T-cell (primary cell): ENCODE measurements at regions not wholly inside any gene's neighbourhood (a gene's known extent, or its start where the extent isn't known, plus 50 kb on each side); places are given as distances from the start of the nearest gene placed in this dataset.

ENCODE experiments used
- ATAC-seq, 4 experiments: fragments of 200-7000 bp in 3 of 4; fragments of 150-1000 bp in 1 of 4; cut with Tn5 transposase; replicated peaks in 1 of 4; 1 replicate in 3 of 4; 2 replicates in 1 of 4; pipeline ENCODE4 v1.10.0; 2021; ENCODE audit warnings: moderate library complexity in 3 of 4, mild to moderate bottlenecking in 2 of 4, moderate number of reproducible peaks in 1 of 4
- CTCF ChIA-PET, 2 donors: fragments of 300-600 bp; sonication (Branson Sonifier 250); formaldehyde crosslinking; loops; one replicate each; lab custom pipeline; 2022; ENCODE audit warnings: antibody characterized with exemption in 2 of 2; lab: Charles Lee
- POLR2A ChIA-PET, 2 donors: fragments of 300-600 bp; sonication (Branson Sonifier 250); formaldehyde crosslinking; loops; one replicate each; lab custom pipeline; 2022; ENCODE audit warnings: antibody characterized with exemption in 2 of 2; lab: Charles Lee
- DNase-seq, 35 experiments: peaks; one replicate each; pipeline versions ENCODE4 v3.0.0 to v3.0.0-alpha.2; 2013 to 2023
- H3K27ac ChIP-seq: one replicate; pipeline ENCODE4 v1.5.1; 2013; ENCODE audit warnings: low read length
- H3K27me3 ChIP-seq, 2 experiments: replicated peaks in 1 of 2; 1 replicate in 1 of 2; 2 replicates in 1 of 2; pipeline versions ENCODE4 v1.6.1 to v1.7.0; 2013; ENCODE audit warnings: low read length in 1 of 2, mixed read lengths in 1 of 2; ENCODE audit not compliant: control insufficient read depth in 2 of 2, insufficient read depth in 2 of 2; ENCODE audit errors: extremely low read depth in 1 of 2
- H3K36me3 ChIP-seq, 2 donors: 1 replicate in 1 of 2; 2 replicates in 1 of 2; pipeline versions ENCODE4 v1.6.1 to v1.7.0; 2013; ENCODE audit warnings: low read length in 1 of 2; ENCODE audit not compliant: control insufficient read depth in 2 of 2, insufficient read depth in 1 of 2; ENCODE audit errors: extremely low read depth in 1 of 2
- H3K4me1 ChIP-seq, 2 experiments: 1 replicate in 1 of 2; 2 replicates in 1 of 2; pipeline versions ENCODE4 v1.6.1 to v1.7.0; 2013; ENCODE audit warnings: low read length in 2 of 2, mixed read lengths in 1 of 2; ENCODE audit not compliant: insufficient read depth in 2 of 2, control insufficient read depth in 1 of 2; ENCODE audit errors: extremely low read depth in 1 of 2
- H3K4me3 ChIP-seq, 2 donors: 1 replicate in 1 of 2; 2 replicates in 1 of 2; pipeline versions ENCODE4 v1.5.1 to v1.7.0; 2013; ENCODE audit warnings: mild to moderate bottlenecking in 2 of 2, low read length in 1 of 2, moderate library complexity in 1 of 2; ENCODE audit not compliant: control insufficient read depth in 1 of 2; ENCODE audit errors: extremely low read depth in 1 of 2
- H3K9me3 ChIP-seq: 2 replicates; pipeline ENCODE4 v1.7.0; 2013
- H3K27ac Mint-ChIP-seq, 2 donors: one replicate each; pipeline ENCODE4 v1.8.0; 2020 to 2021; ENCODE audit warnings: mild to moderate bottlenecking in 2 of 2, mixed read lengths in 2 of 2
- H3K27me3 Mint-ChIP-seq, 2 donors: one replicate each; pipeline ENCODE4 v1.8.0; 2021 to 2022; ENCODE audit warnings: mixed read lengths in 2 of 2
- H3K36me3 Mint-ChIP-seq: one replicate; pipeline ENCODE4 v1.8.0; 2021; ENCODE audit warnings: mixed read lengths
- H3K4me1 Mint-ChIP-seq, 3 donors: one replicate each; pipeline ENCODE4 v1.8.0; 2020 to 2022; ENCODE audit warnings: mixed read lengths in 3 of 3, mild to moderate bottlenecking in 1 of 3
- H3K4me3 Mint-ChIP-seq, 3 donors: one replicate each; pipeline ENCODE4 v1.8.0; 2020 to 2022; ENCODE audit warnings: mild to moderate bottlenecking in 3 of 3, mixed read lengths in 3 of 3, moderate library complexity in 3 of 3
- H3K9me3 Mint-ChIP-seq, 3 donors: one replicate each; pipeline ENCODE4 v1.8.0; 2020 to 2022; ENCODE audit warnings: mixed read lengths in 3 of 3
- WGBS: methylation state at CpG from one replicate; pipeline ENCODE4 v1.1.5; 2013; ENCODE audit warnings: missing lambda C conversion rate; ENCODE audit not compliant: insufficient coverage; 5-methylcytosine and 5-hydroxymethylcytosine counted together

- no peak overlapping the region for H3K4me3 Mint-ChIP-seq
- no peaks in the 10 kb centered on the region for H3K4me1 ChIP-seq
These were observed 188.2 kb upstream of the ZNF536 start for GRCh38 chr19:30183807-30184490.

GRCh38 chr19:30202060-30202600 is 170.1 kb upstream of the ZNF536 start:
- H3K9me3 Mint-ChIP-seq, result peaks cover 3 to 7% (median 4%) of the 10 kb centered on the region in 3 donors
- no peak for ATAC-seq

More at GRCh38 chr19:30183807-30184490, 188.2 kb upstream of the ZNF536 start:
- Histone ChIP-seq H3K4me3 (no peak overlapping the region), H3K36me3 (no peaks in the 10 kb centered on the region), H3K9me3 (no peaks in the 10 kb centered on the region), H3K27ac (no peak overlapping the region), H3K27me3 (no peaks in the 10 kb centered on the region)
- H3K4me1 Mint-ChIP-seq, result no peaks in the 10 kb centered on the region
- no peak for ATAC-seq
- H3K27ac Mint-ChIP-seq, result no peak overlapping the region
- peaks cover 0 to 2% of the 10 kb centered on the region in 2 donors for H3K27me3 Mint-ChIP-seq
- POLR2A ChIA-PET, result no interaction called here
- H3K9me3 Mint-ChIP-seq, result peaks cover 25 to 48% (median 26%) of the 10 kb centered on the region in 3 donors
- 100% methylated on average over 1 of the region's 3 CpGs for WGBS
- CTCF ChIA-PET, result no interaction called here
- H3K36me3 Mint-ChIP-seq, result no peaks in the 10 kb centered on the region
- no peak for DNase-seq

GRCh38 chr19:30204721-30205120 is 167.5 kb upstream of the ZNF536 start:
- POLR2A ChIA-PET, result no interaction called here
- no peaks in the 10 kb centered on the region for H3K9me3 Mint-ChIP-seq
- no peaks in the 10 kb centered on the region for H3K4me1 ChIP-seq
- H3K27me3 ChIP-seq, result peaks cover 0 to 7% of the 10 kb centered on the region in 2 experiments
- WGBS, result 86% methylated on average over 1 of the region's 3 CpGs
- no peaks in the 10 kb centered on the region for H3K36me3 Mint-ChIP-seq
- H3K4me3 ChIP-seq, result no peak overlapping the region
- CTCF ChIA-PET, result no interaction called here
- DNase-seq (no peak), ATAC-seq (no peak)
- H3K27me3 Mint-ChIP-seq, result peaks cover 0 to 3% of the 10 kb centered on the region in 2 donors
- H3K36me3 ChIP-seq, result no peaks in the 10 kb centered on the region
- H3K27ac Mint-ChIP-seq, result no peak overlapping the region
- H3K4me3 Mint-ChIP-seq, result no peak overlapping the region
- no peaks in the 10 kb centered on the region for H3K4me1 Mint-ChIP-seq
- H3K9me3 ChIP-seq, result no peaks in the 10 kb centered on the region
- no peak overlapping the region for H3K27ac ChIP-seq

More at GRCh38 chr19:30202060-30202600, 170.1 kb upstream of the ZNF536 start:
- Mint-ChIP-seq H3K4me1 (no peaks in the 10 kb centered on the region), H3K36me3 (no peaks in the 10 kb centered on the region), H3K4me3 (no peak overlapping the region), H3K27me3 (peaks cover 0 to 1% of the 10 kb centered on the region in 2 donors), H3K27ac (no peak overlapping the region)
- POLR2A ChIA-PET, result no interaction called here
- CTCF ChIA-PET, result no interaction called here
- Histone ChIP-seq H3K36me3 (no peaks in the 10 kb centered on the region), H3K4me1 (no peaks in the 10 kb centered on the region), H3K4me3 (no peak overlapping the region), H3K27ac (no peak overlapping the region), H3K9me3 (peaks cover 3% of the 10 kb centered on the region), H3K27me3 (peaks cover 0 to 3% of the 10 kb centered on the region in 2 experiments)
- WGBS, result 96% methylated on average over 4 of the region's 9 CpGs
- DNase-seq, result no peak

- Histone ChIP-seq H3K9me3 (no peaks in the 10 kb centered on the region), H3K36me3 (no peaks in the 10 kb centered on the region), H3K4me3 (no peak overlapping the region), H3K27ac (no peak overlapping the region), H3K4me1 (no peaks in the 10 kb centered on the region), H3K27me3 (peaks cover 0 to 9% of the 10 kb centered on the region in 2 experiments)
- ChIA-PET CTCF (no interaction called here), POLR2A (no interaction called here)
- Mint-ChIP-seq H3K4me3 (no peak overlapping the region), H3K27ac (no peak overlapping the region), H3K36me3 (no peaks in the 10 kb centered on the region), H3K4me1 (no peaks in the 10 kb centered on the region), H3K27me3 (peaks cover 0 to 9% of the 10 kb centered on the region in 2 donors), H3K9me3 (no peaks in the 10 kb centered on the region)
- ATAC-seq, result no peak
- no peak for DNase-seq
- 95% methylated on average over 4 of the region's 6 CpGs for WGBS
These were observed 166.0 kb upstream of the ZNF536 start for GRCh38 chr19:30206187-30206586.

GRCh38 chr19:30207357-30207756 is 164.8 kb upstream of the ZNF536 start:
- no peaks in the 10 kb centered on the region for H3K4me1 Mint-ChIP-seq
- Histone ChIP-seq H3K4me1 (no peaks in the 10 kb centered on the region), H3K27ac (no peak overlapping the region), H3K36me3 (no peaks in the 10 kb centered on the region), H3K4me3 (no peak overlapping the region), H3K9me3 (no peaks in the 10 kb centered on the region), H3K27me3 (peaks cover 0 to 9% of the 10 kb centered on the region in 2 experiments)
- H3K27me3 Mint-ChIP-seq, result peaks cover under 1 to 10% of the 10 kb centered on the region in 2 donors
- ChIA-PET CTCF (no interaction called here), POLR2A (no interaction called here)
- no peak for DNase-seq
- no peak for ATAC-seq
- no peak overlapping the region for H3K27ac Mint-ChIP-seq
- H3K36me3 Mint-ChIP-seq, result no peaks in the 10 kb centered on the region
- no peaks in the 10 kb centered on the region for H3K9me3 Mint-ChIP-seq
- 90% methylated on average over 2 of the region's 6 CpGs for WGBS
- H3K4me3 Mint-ChIP-seq, result no peak overlapping the region

GRCh38 chr19:30208436-30209060 is 163.6 kb upstream of the ZNF536 start:
- peaks cover 0 to 9% of the 10 kb centered on the region in 2 experiments for H3K27me3 ChIP-seq
- Mint-ChIP-seq H3K27me3 (peaks cover 8 to 13% of the 10 kb centered on the region in 2 donors), H3K9me3 (no peaks in the 10 kb centered on the region), H3K27ac (no peak overlapping the region), H3K36me3 (no peaks in the 10 kb centered on the region), H3K4me1 (no peaks in the 10 kb centered on the region), H3K4me3 (no peak overlapping the region)
- ChIA-PET POLR2A (no interaction called here), CTCF (no interaction called here)
- no peak for DNase-seq
- no peak overlapping the region for H3K4me3 ChIP-seq
- no peak for ATAC-seq
- no peaks in the 10 kb centered on the region for H3K36me3 ChIP-seq
- WGBS, result 89% methylated on average over 15 of the region's 18 CpGs
- no peak overlapping the region for H3K27ac ChIP-seq
- no peaks in the 10 kb centered on the region for H3K9me3 ChIP-seq
- H3K4me1 ChIP-seq, result no peaks in the 10 kb centered on the region
